HG02870 (cell line): ENCODE measurements at regions not wholly inside any gene's neighbourhood (a gene's known extent, or its start where the extent isn't known, plus 50 kb on each side); places are given as distances from the start of the nearest gene placed in this dataset.
"Not testable (repeated sequence)": the region's sequence is repeated elsewhere in the genome, so short reads cannot be mapped to it uniquely, and the experiment has no call there.

Experiments used
- ATAC-seq: cut with Tn5 transposase; IDR thresholded peaks from one replicate; pipeline ENCODE4 v1.9.1; 2021; ENCODE audit warnings: mild to moderate bottlenecking, moderate library complexity; ENCODE audit not compliant: unreplicated experiment

DNA sequence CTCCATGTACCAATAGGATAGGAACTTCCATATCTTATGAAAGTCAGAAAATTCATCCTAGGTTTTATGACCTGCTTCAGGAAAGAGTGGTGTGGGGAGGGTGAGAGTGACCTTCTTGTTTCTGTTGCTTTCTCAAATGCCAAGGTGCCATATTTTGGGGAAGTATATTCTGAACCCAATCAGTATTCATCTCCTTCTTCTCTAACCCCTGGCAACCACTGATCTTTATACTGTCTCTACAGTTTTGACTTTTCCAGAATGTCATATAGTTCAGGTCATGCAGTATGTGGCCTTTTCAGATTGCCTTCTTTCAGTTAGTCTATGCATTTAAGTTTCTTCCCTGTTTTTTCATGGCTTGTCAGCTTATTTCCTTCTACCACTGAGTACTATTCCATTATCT, 321.4 kb upstream of the SEMA6A start:
- ATAC-seq: no peak

DNA sequence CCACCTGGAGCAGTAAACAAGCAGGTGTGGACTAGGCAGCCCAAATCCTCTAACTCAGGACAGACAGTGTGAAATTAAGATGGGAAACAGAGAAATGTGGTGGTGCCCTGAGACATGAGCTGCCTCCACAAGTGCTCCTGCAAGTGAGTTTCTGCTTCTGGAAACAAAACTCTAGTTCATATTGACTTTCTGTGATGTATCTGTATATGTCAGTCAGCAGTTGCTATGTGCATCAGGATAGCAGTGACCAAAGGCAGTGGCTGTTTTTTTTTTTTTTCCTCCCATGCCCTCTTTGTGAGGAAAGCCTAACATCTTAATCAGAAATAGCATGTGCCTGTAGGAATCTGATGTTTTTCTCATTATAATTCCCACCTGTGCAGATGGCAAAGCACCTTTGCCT, 318.4 kb upstream of the SEMA6A start:
- ATAC-seq: no peak

DNA sequence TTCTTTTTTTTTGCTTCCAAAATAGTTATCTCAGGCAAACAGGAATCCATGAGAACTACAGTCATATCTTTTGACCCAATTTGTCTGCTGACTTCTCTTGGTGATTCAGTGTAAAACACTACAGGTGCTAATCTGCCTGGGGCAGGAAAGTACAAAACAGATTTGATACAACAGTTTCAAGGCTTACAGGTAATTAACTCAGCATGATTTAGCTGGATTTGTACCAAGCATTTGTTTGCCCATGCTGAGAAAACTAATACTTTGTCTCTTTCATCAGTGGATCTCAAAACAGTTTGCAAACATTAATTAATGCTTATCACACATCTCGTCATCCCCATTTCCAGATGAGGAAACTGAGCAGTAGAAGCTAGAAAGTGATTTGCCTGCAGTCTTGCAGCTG, 312.5 kb upstream of the SEMA6A start:
- ATAC-seq: no peak

DNA sequence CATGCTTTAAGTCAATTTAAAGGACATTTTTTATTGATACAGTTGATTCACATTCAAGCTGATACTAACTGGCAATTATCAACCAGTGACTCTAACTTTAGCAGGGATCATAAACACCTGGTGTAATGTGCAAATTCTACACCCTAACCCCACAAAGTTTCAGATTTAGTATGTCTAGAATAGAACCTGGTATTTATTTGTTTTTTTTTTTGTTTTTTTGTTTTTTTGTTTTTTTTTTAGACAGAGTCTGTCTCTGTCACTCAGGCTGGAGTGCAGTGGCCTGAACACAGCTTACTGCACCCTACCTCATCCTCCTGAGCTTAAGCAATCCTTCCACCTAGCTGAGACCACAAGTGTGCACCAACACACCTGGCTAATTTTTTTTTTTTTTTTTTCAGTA, 311.2 kb upstream of the SEMA6A start:
- peak; percentile 74 for ATAC-seq

DNA sequence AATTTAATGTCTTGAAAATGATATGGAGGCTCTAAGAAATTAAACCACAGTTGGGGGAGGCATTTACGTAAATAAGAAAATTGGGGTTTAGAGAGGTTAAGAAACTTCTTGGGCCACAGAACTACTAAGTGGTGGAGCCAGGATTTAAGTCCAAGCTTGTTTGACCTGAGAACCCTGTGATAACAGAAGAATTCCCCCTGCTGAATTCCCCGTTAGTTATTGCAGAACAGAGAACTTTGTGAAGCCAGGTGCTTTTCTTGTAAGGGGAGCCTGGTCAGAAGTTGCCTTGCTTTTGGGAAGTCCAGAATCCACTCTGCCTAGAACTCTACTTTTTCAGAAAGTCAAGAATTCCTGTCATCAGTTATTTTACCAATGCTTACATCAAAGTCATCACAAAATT, 309.3 kb upstream of the SEMA6A start:
- ATAC-seq: peak; percentile 39

DNA sequence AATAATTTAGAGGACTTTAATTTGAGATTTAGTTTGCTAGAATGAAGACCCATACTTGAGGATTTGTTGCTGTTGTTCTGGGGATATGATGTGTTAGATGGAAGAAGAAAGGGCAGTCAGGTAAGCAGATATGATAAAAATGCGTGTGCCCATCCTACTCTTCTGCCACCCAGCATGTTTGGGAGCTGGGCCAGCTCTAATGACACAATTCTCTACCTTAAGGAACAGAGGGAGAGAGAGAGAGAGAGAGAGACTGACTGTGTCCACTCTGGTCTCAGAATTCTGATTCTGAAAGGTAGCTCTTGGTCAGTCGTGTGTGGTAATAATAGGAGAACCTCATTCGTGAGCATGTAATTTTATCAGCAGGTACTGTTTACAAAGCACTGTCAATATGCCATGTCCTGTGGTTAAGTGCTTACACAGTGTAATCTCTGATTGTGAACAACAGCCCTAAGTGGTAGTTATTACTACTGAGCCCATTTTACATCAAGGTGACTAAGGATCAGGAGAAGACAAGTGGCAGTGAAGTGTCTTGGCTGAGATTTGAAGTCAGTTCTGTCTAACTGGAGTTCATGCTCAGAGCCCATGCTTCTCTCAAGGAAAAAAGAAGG, 307.4 kb upstream of the SEMA6A start:
- ATAC-seq: no peak

DNA sequence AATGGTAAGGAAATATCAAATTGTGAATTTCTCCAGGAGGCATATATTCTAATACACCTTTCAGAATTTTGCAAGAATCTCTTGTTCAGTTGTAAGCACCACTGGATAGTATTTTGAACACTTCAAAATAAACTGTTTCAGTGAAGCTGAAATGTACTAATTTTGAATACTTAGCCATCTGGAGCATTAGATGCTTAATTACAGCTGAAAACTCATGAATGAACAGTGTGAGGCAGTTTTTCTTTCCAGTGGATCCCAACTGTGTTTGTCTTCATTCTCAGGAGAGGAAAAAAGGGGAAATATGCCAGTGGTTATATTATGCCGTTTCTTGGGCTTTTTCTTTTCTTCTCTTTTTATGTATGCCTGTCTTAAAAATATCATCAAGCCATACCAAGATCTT, 306.0 kb upstream of the SEMA6A start:
- ATAC-seq: no peak

DNA sequence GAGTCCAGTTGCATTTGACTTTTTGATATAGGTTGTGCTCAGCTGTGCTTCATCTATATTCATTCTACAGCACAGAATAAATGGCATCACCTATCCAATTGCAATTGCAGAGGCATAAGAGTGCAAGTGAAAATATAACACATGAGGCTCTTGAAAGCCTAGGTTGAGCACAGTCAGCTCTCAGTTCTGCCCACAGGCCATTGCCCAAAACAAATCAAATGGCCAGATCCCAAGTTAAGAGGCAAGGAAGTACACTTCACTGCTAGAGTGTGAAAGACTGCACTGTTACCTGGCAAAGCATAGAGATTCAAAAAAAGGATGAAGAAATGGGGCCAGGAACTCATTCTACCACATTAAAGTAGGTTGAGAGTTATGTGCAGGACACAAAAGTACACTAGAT, 305.5 kb upstream of the SEMA6A start:
- ATAC-seq: no peak

DNA sequence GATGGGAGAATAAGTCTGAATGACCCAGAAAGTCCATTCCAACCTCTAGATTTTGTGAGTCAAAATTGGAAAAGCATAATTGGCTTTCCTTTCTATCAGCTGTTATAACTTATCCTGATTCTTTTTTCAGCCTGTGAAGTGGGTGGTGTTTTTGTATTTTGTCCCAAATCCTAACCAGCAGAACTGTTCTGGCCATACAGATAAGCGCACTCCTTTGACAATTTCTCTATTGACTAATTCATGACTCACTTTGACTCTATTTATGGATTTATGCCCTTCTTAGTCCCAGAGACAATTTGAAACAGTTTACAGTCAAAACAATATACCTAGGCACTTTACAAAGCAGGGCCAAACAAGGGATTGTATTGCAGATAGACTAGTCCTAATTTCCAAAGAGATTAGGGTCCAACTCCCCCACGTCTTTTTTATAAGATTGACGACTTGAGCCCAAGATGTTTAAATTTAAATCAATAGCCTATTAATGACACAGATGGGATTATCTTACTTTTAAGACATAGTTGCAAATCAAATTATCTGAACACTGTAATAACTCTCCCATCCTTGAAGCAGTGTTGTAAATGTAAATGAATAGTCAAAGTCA, 301.7 kb upstream of the SEMA6A start:
- ATAC-seq: no peak

DNA sequence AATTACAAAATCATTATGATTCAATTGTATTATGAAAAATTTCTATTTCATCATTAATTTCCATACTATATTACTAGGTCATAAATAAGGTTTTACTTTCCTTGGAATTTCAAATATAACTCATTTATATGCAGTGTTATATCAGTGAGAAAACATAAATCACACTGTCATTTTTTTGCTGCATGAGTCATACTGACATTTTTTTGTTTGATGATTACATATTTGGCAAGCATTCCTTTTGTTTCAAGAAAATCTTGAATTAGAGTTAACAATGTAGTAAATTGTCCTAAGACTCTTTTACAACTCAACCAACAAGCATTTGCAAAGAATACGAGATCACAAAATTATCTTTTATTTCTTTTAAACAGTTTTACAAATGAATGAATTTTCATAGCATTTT, 298.4 kb upstream of the SEMA6A start:
- ATAC-seq: no peak

DNA sequence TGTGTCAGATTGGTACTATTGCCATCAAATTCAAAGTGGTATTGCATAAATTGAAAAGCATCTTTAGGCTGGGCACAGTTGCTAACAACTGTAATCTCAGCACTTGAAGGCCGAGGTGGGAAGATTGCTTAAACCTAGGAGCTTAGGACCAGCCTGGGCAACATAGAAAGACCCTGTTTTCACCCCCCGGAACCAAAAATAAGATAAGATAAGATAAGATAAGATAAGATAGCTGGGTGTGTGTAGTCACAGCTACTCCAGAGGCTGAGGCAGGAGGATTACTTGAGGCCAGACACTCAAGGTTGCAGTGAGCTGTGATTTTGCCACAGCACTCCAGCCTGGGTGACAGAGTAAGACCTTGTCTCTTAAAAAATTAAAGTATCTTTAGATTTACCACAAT, 297.9 kb upstream of the SEMA6A start:
- ATAC-seq: no peak

DNA sequence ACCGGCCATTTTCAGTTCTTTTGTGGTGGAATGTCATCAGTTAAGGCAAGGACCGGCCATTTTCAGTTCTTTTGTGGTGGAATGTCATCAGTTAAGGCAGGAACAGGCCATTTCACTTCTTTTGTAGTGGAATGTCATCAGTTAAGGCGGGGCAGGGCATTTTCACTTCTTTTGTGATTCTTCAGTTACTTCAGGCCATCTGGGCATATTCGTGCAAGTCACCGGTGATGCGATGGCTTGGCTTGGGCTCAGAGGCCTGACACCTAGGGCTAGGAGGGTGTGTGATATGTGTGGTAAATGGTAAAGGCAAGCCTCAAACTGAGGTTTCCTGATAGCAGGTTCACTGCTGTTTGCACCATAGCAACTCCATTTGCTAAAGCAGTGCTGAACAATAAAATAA, 293.2 kb upstream of the SEMA6A start:
- not testable (repeated sequence) for ATAC-seq

DNA sequence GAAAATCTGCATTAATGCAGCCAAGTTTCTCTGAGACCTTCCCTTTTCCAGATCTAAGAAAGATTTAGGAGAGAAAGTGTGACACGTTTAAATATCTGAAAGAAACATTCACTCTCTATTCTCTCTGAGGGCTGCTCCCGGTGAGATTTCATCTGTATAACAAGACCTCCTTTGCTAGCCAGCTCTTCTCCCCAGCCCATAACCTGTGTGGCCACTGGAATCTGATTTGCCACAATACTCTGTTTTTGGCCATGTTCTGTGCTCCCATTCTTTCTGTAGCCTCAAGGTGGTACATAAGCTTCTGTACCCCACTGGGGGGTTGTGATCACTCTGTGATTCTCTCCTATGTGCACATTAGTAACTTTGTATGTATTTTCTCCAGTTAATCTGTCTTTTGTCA, 291.0 kb upstream of the SEMA6A start:
- no peak for ATAC-seq

DNA sequence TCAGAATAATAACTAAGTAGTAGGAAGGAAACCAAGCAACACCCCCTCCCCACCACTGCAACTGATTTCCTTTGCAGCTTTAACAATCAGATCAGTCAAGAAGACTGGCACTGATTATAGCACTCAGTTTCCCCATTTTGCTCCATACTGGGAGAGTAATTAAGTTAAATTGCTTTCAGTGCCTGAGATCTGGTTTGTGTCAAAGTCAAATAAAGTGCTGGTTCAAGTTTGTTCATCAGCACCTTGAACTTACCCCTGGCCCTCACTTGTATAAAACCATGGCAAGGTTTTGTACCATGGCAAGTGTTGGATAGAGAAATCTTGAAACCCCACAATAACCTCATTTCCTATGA, 290.2 kb upstream of the SEMA6A start:
- no peak for ATAC-seq

DNA sequence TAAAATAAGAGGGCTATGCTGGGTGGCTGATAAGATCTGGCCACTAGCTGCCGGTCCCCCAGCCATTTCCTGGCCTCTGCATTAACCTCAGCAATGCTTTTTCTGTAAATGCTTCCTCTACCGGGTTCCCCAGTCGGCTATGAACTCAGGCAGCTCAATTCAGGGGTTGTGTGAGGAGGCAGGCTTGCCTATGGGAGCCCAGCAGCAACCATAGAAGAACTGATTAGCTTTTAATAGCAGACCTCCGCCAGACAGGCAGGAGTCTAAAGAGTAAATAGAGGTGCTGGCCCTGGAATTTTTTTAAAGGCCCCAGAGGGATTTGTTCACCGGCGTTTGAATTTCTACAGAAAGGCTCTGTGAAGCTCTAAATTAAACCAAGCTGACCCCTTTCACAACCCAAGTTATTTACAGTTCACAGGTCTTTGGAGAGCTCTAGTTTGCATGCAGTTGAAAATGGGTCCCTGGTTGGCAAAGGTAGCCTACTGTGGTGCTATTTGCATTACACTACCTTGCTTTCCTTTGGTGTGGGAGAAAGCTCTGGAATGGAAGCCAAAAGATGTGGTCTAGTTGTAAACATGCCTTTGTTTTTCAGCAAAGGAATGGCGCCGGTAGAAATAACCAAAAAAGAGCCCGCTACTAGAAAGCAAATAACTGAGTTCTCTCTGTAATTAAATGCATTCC, 289.7 kb upstream of the SEMA6A start:
- ATAC-seq: no peak

DNA sequence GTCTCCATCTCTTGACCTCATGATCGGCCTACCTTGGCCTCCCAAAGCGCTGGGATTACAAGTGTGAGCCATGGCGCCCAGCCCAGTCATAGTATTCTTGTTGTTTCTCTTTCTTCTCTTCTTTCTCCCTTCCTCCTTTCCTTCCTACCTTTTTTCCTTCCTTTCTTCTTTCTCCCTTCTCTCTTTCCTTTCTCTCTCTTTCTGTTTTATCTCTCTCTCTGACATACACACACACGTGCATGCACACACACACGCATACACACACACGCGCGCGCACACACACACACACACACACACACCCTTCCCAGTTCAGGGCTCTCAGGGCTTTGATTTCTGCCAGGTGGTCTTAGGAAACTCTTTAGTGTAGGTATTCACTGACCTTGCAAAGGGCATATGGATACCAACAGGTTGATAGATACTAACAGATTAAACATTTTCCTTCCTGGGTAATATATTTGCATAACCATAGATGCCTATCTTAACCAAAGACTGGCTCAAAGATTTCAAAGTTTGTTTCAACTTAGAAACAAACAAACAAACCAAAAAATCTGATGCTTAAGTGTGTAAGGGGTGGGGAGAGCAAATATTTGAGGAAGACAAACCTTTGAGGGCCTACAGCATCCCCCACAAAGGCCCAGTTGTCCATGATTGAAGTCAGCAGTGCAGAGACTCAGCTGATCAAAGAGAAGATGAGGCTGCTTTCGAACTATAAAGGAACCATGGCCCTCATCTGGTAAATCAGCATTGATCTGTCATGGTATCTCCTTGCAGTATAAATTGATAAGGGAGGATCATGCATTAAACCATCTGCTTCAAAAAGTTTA, 288.2 kb upstream of the SEMA6A start:
- no peak for ATAC-seq

DNA sequence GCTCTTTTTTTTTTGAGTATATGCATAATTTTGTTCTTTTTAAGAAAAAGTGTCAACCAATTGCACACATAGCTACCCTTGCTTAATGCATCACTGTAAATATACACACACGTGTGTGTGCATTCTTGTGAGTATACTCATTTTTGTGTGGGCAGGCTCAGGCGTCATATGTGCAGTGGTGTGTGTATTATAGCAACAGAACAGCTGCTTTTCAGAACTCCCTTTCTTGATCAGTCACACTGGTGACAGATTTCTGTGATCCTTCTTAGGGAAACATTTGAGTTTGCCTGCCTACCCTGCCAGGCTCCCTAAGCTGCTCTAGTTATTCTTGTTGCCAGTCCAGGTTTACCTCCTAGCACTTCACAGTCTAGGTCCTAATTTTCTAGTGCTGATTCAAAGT, 287.0 kb upstream of the SEMA6A start:
- no peak for ATAC-seq

DNA sequence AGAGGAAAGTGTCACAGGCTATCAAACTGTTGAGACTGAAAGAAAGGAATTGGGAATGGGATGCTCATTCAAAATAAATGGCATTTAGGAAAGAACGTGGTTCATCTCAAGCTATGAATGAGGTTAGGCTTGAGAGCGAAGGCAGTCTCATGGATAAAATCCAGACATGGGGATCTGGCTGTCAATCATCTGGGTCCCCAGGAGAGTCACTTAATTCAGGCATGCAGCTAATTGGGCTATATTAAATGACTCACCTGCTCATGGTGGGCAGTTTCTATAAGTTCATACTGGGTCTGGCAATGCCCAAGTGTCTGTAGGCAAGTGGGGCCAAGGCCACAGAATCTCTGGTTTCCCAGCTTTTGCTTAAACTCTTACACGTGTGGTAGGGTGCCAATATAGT, 286.5 kb upstream of the SEMA6A start:
- no peak for ATAC-seq

DNA sequence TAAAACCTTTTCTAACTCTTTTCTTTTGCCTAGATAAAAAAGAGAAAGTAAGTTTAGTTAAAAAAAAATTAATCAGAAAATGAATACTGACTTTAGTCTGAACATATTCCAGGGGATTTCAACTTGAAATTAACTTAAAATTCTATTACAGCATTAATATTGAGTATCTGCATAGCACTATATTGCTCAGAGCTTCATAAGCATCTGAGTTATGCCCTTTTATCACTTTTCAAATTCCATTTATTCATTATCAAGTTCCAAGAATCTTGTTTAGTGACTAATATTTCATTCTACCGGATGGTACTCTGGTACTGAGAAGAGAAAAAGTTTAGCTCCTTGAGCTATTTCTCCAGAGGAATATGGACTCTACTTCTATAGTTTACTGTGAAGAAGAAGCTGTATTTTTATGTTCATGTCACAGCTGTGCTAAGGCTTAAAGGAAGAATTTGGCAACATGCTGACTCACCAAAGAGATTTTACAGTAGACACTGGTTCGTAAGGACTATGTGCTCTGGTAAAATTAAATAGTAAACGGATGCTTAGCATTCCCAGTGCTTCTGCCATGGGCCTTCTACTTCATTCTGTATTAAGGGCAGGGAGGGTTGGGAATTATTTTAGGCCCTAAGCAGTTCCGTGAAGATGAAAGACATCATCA, 285.2 kb upstream of the SEMA6A start:
- ATAC-seq: no peak

DNA sequence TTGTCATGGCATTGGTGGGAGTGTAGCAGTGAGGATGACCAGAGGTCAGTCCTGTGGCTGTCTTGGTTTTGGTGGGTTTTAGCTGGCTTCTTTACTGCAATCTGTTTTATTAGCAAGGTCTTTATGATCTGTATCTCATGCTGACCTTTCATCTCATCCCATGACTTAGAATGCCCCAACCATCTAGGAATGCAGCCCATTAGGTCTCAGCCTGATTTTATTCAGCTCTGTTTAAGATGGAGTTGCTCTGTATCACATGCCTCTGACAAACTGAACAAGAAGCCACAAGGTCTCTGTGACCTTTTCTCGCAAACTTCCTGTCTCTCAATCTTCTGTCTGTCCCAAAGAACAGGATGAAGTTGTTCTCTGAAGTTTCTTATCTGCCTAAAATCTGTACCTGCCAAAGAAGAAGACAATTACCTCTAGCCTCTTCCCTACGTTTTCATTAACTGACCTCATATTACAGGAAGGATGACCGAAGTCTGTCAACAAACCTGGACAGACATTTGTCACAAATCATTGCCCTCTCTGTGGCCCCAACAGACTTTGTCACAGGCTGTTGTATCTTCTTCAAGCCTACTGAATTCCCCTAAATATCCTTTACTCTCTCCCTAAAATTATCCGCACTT, 284.2 kb upstream of the SEMA6A start:
- ATAC-seq: no peak

DNA sequence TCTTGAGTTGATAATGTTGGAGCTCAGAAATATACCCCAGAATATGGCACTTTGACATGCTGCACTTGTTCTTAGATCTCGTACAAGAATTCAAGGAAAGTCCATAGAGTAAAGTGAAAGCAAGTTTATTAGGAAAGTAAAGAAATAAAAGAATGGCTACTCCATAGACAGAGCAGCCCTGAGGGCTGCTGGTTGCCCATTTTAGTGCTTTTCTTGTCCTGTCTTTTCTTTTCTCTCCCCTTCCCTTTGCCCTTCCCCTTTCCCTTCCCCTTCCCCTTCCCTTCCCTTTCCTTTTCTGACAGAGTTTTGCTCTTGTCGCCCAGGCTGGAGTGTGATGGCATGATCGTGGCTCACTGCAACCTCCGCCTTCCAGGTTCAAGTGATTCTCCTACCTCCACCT, 283.4 kb upstream of the SEMA6A start:
- not testable (repeated sequence) for ATAC-seq
